ENCODE measurements at regions not wholly inside any gene's neighbourhood (a gene's known extent, or its start where the extent isn't known, plus 50 kb on each side); places are given as distances from the start of the nearest gene placed in this dataset.

DNA sequence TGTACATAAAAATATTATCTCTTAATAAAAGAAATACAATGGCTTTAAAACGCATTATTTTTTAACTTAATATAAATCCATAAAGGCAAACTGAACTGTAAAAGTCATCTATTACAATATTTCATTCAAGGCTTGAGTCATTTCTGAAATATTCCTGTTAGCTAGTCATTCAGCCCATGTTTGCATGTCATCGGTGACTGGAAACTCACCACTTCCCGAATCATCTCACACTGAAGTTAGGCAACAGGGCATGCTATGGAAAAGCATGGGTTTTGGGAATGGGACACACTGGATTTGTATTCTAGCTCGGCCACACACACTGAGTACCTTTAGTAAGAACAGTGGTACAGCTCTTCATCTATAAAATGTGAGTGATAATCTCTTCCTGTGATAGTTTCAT is 691.1 kb upstream of the C9orf72 start:
- no peak overlapping the region for H2BK20ac ChIP-seq (ENCODE audit: low read depth, low read length, poor library complexity, severe bottlenecking)
- no peak overlapping the region for H3K56ac ChIP-seq (ENCODE audit: insufficient read length, low read depth, low read length)
- H2AFZ ChIP-seq (ENCODE audit: low read length): no peak overlapping the region
- no peak overlapping the region for H2AK5ac ChIP-seq (ENCODE audit: insufficient read length, low read length)
- no peaks in the 10 kb centered on the region for H3K79me1 ChIP-seq (ENCODE audit: insufficient read depth, low read depth, low read length, poor library complexity, severe bottlenecking)
- no peak overlapping the region for H3K9ac ChIP-seq (ENCODE audit: extremely low read depth, insufficient read length, low read length)
- H3K36me3 Mint-ChIP-seq (ENCODE audit: insufficient read depth in 1 of 3, low read depth in 3 of 3): no peaks in the 10 kb centered on the region; a peak in 1 of 7 replicates
- TF ChIP-seq, protein P1, sequence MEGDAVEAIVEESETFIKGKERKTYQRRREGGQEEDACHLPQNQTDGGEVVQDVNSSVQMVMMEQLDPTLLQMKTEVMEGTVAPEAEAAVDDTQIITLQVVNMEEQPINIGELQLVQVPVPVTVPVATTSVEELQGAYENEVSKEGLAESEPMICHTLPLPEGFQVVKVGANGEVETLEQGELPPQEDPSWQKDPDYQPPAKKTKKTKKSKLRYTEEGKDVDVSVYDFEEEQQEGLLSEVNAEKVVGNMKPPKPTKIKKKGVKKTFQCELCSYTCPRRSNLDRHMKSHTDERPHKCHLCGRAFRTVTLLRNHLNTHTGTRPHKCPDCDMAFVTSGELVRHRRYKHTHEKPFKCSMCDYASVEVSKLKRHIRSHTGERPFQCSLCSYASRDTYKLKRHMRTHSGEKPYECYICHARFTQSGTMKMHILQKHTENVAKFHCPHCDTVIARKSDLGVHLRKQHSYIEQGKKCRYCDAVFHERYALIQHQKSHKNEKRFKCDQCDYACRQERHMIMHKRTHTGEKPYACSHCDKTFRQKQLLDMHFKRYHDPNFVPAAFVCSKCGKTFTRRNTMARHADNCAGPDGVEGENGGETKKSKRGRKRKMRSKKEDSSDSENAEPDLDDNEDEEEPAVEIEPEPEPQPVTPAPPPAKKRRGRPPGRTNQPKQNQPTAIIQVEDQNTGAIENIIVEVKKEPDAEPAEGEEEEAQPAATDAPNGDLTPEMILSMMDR (conservative IDR thresholded peaks at IDR 0.05): no peak
- H3K4ac ChIP-seq (ENCODE audit: low read depth, low read length): no peak overlapping the region
- H3K4me1 Mint-ChIP-seq: peaks cover 0 to 4% of the 10 kb centered on the region in 2 experiments; a peak in 2 of 4 replicates
- no peak overlapping the region for H2BK120ac ChIP-seq (ENCODE audit: low read depth, low read length, poor library complexity, severe bottlenecking)
- H3T11ph ChIP-seq (ENCODE audit: low read length): no peak overlapping the region
- no peak overlapping the region for H3K4me3 Mint-ChIP-seq
- no peaks in the 10 kb centered on the region for H3K23me2 ChIP-seq (ENCODE audit: insufficient read length, low read depth, low read length, poor library complexity, severe bottlenecking)
- no CpG with 5 or more reads among the region's 4 CpGs for WGBS (ENCODE audit: extremely low coverage, insufficient read length, low lambda C conversion rate)
- DNase-seq: no peak
- no peaks in the 10 kb centered on the region; a peak in 1 of 5 replicates for H3K9me3 Mint-ChIP-seq
- no peak overlapping the region for H3K27ac Mint-ChIP-seq
- H2BK12ac ChIP-seq (ENCODE audit: insufficient read length, low read depth, low read length): no peak overlapping the region
- H3K27me3 Mint-ChIP-seq (ENCODE audit: low read depth): no peaks in the 10 kb centered on the region
- H3K27me3 ChIP-seq (ENCODE audit: insufficient read depth, low read length): no peaks in the 10 kb centered on the region
- no peak overlapping the region for H3K18ac ChIP-seq (ENCODE audit: insufficient read length, low read depth, low read length)
- no peak overlapping the region for H4K5ac ChIP-seq (ENCODE audit: insufficient read length, low read depth, low read length)
- no peak overlapping the region for H4K91ac ChIP-seq (ENCODE audit: insufficient read length, low read depth, low read length)
- H3K9me3 ChIP-seq (ENCODE audit: control insufficient read depth, low read depth, low read length): no peaks in the 10 kb centered on the region
- H4K8ac ChIP-seq (replicated peaks; ENCODE audit: insufficient read length, low read depth, low read length): no peak overlapping the region
- no peak overlapping the region for H2BK15ac ChIP-seq (ENCODE audit: low read depth, low read length)
- no peak overlapping the region for H3K14ac ChIP-seq (ENCODE audit: insufficient read depth, low read length)
- H3K27ac ChIP-seq (ENCODE audit: insufficient read length, low read depth, low read length): no peak overlapping the region
- no peaks in the 10 kb centered on the region for H3K4me1 ChIP-seq (ENCODE audit: insufficient read depth, low read length)
- H3K4me2 ChIP-seq (ENCODE audit: insufficient read depth, insufficient read length, low read length): no peak overlapping the region
- H4K20me1 ChIP-seq (ENCODE audit: control insufficient read depth, insufficient read depth, insufficient read length): no peaks in the 10 kb centered on the region
- no peak overlapping the region for H3K23ac ChIP-seq (ENCODE audit: insufficient read length, low read depth, low read length)
- no peak overlapping the region for H2BK5ac ChIP-seq (ENCODE audit: insufficient read length, low read length)
- no peaks in the 10 kb centered on the region for H3K79me2 ChIP-seq (ENCODE audit: insufficient read depth, low read length)

Data from H9 (cell line).